ENCODE measurements at regions not wholly inside any gene's neighbourhood (a gene's known extent, or its start where the extent isn't known, plus 50 kb on each side); places are given as distances from the start of the nearest gene placed in this dataset.

DNA sequence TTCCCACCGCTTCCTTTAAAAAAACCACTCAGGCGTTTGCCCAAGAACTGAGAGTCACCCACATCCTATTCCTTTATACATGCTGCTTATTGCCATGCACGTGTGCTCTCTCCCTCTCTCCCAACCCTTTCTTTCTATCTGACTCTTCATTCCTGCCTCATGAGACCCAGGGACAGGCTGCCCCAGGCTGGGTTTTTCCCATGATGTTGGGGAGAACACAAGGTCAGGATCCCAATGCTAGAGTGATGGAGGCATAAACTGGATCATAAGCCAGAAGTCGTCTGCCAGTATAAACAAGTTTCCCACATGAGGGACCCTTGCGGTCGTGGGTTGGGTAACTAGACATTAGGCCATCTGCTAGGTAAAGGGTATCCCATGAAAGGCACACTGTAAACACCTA is 64.9 kb downstream of the CD2 start:
- no peak for DNase-seq (ENCODE audit: low read depth)
- no peak overlapping the region for H3K4me3 ChIP-seq (ENCODE audit: low read length)
- TF ChIP-seq, protein P1, sequence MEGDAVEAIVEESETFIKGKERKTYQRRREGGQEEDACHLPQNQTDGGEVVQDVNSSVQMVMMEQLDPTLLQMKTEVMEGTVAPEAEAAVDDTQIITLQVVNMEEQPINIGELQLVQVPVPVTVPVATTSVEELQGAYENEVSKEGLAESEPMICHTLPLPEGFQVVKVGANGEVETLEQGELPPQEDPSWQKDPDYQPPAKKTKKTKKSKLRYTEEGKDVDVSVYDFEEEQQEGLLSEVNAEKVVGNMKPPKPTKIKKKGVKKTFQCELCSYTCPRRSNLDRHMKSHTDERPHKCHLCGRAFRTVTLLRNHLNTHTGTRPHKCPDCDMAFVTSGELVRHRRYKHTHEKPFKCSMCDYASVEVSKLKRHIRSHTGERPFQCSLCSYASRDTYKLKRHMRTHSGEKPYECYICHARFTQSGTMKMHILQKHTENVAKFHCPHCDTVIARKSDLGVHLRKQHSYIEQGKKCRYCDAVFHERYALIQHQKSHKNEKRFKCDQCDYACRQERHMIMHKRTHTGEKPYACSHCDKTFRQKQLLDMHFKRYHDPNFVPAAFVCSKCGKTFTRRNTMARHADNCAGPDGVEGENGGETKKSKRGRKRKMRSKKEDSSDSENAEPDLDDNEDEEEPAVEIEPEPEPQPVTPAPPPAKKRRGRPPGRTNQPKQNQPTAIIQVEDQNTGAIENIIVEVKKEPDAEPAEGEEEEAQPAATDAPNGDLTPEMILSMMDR (IDR thresholded peaks at IDR 0.05; ENCODE audit: insufficient read depth, low read depth, low read length, missing control alignments), result no peak

DNA sequence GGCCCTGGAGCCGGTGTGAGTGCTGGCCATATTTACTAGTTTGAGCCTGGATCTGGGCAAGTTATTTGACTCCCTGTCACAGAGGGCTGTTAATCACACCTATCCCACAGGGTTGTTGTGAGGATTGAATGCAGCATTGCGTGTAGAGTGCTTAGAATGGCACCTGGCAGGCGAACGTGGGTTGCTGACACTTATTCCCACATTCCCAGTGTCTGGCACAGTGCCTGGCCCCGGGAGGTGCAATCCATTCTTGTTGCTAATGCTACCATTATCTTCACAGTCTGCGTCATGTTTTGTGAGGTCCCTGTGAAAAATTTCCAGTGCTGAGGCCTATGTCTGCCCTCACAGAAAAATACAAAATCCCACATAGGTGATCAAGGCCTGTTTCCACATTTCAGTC is 66.1 kb downstream of the CD2 start:
- TF ChIP-seq, protein P1 (IDR thresholded peaks at IDR 0.05; ENCODE audit: insufficient read depth, low read depth, low read length, missing control alignments), result no peak
- peak; percentile 92 for DNase-seq (ENCODE audit: low read depth)
- no peak overlapping the region for H3K4me3 ChIP-seq (ENCODE audit: low read length)

DNA sequence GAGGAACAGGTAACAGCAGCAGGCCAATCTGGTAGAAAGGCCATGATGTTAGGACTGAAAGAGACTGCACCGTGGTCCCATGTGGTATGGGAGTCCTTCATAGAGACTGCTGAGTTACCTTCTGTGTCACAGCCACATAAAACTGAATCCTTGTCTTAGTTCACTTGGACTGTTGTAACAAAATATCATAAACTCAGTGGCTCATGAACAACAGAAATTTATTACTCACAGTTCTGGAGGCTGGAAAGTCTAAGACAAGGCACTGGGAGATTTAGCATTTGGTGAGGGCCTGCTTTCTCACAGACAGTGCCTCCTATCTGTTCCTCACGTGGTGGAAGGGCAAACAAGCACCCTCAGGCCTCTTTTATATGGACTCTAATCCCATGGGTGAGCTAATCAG is 67.5 kb downstream of the CD2 start:
- TF ChIP-seq, protein P1 (IDR thresholded peaks at IDR 0.05; ENCODE audit: insufficient read depth, low read depth, low read length, missing control alignments), result no peak
- H3K4me3 ChIP-seq (ENCODE audit: low read length), result no peak overlapping the region
- no peak for DNase-seq (ENCODE audit: low read depth)

DNA sequence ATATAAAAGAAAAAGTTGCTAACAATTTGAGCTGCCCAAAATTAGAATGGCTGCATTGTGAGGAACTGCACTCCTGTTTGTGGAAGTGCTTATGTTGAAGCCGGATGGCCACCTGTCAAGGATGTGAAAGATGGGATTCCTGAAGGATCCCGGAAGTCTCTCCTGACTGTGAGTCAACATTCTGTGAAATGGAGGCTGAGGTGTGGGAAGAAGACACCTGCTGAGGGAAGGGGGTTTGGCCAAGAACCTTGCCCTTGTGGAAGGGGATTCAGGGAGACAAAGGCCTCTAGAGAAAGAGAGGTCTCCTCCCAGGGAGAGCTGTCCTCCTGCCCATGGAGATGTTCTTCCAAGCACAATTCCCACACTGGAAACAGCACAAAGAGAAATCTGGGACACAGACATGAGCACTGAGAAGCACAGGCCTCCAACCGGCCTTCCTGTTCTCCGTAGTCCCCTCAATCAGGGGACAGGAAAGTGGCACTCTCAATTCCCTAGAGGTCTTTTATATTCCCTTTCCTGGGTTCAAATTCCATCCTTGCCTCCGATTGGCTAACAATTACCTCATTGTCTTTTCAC is 70.5 kb downstream of the CD2 start:
- TF ChIP-seq, protein P1 (IDR thresholded peaks at IDR 0.05; ENCODE audit: insufficient read depth, low read depth, low read length, missing control alignments), result no peak
- H3K4me3 ChIP-seq (ENCODE audit: low read length), result no peak overlapping the region
- DNase-seq (ENCODE audit: low read depth), result no peak

DNA sequence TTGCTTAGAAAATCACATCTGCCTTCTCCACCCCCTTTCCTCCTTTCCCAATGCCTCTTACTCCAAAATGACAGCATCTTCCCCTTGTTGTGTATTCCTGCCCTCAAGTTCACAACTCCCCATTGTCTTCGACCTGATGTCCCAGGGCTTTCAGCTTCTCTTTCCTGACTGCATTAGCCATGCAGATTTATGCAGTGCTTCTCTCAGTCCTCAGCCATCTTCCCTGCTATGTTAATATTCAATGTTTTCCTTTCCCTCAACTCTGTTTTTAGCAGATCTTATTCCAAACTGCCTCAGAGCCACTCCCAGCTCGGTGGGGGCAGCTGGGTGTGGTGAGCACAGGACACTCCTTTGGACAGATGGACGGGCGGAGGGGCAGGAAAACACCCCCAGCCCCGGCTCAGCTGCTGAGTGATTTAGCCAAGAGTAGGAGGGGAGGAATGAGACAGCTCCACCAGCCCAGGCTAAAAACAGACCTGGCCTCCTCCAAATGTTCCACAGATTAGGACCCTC is 71.0 kb downstream of the CD2 start:
- TF ChIP-seq, protein P1 (IDR thresholded peaks at IDR 0.05; ENCODE audit: insufficient read depth, low read depth, low read length, missing control alignments), result no peak
- H3K4me3 ChIP-seq (ENCODE audit: low read length), result no peak overlapping the region
- no peak for DNase-seq (ENCODE audit: low read depth)

DNA sequence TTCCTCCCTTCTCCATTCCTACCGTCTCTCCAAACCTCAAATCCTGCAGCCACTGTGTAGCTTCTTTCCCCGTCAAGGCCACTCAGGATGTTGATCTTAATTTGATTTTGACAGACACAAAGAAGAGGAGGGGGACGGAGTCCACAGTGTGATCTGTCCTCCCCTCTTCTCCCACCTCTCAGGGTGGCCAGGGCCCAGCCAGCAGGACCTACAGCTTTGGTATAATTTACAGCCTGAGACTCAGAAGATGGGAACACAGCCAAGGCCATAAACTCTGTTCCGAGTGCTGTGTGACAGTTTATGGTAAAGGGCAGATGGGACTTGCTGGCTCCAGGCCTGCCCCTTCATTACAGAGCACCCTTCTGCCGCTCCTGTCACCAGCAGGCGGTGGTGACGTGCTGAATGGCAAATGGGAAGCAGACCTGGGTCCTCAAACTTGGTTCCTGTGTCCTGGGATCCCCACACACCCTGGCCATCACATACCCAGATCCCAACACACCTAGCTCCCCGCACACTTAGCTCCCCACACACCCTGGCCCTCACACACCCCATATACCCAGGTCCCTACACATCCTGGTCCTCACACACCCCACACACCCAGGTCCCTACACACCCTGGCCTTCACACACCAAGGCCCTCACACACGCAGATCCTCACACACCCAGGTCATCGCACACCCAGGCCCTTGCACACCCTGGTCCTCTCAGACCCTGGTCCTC is 71.6 kb downstream of the CD2 start:
- DNase-seq (ENCODE audit: low read depth), result no peak
- TF ChIP-seq, protein P1 (IDR thresholded peaks at IDR 0.05; ENCODE audit: insufficient read depth, low read depth, low read length, missing control alignments), result no peak
- H3K4me3 ChIP-seq (ENCODE audit: low read length), result no peak overlapping the region

Measured in epithelial cell of esophagus (primary cell).